ENCODE measurements at regions not wholly inside any gene's neighbourhood (a gene's known extent, or its start where the extent isn't known, plus 50 kb on each side); places are given as distances from the start of the nearest gene placed in this dataset.

GRCh38 chr5:14011089-14012020, 66.9 kb upstream of the DNAH5 start (continued):
- TF ChIP-seq PHF5A (CRISPR knock-in tag; IDR thresholded peaks at IDR 0.05; ENCODE audit: low read depth, unreplicated experiment): no peak
- no peak for TF ChIP-seq ATRX (CRISPR knock-in tag; IDR thresholded peaks at IDR 0.05; ENCODE audit: borderline replicate concordance)
- no peak for TF ChIP-seq ZNF850 (CRISPR knock-in tag; conservative IDR thresholded peaks at IDR 0.05)
- TF ChIP-seq PITX1 (CRISPR knock-in tag; IDR thresholded peaks at IDR 0.05): no peak
- no peak for TF ChIP-seq MEF2D (CRISPR knock-in tag; IDR thresholded peaks at IDR 0.05)
- TF ChIP-seq ZNF33A (CRISPR knock-in tag; IDR thresholded peaks at IDR 0.05; ENCODE audit: borderline replicate concordance): no peak
- no peak for TF ChIP-seq ZNF205 (CRISPR knock-in tag; IDR thresholded peaks at IDR 0.05)
- TF ChIP-seq NCOA1 (CRISPR knock-in tag; IDR thresholded peaks at IDR 0.05): no peak
- TF ChIP-seq KAT2B (IDR thresholded peaks at IDR 0.05; ENCODE audit: borderline replicate concordance, low read depth, low read length): no peak
- peak; percentile 89; the same call in 1 of the 2 replicates for TF ChIP-seq KDM5B (CRISPR knock-in tag; IDR thresholded peaks at IDR 0.05; ENCODE audit: borderline replicate concordance)
- no peak for TF ChIP-seq THAP7 (CRISPR knock-in tag; IDR thresholded peaks at IDR 0.05)
- TF ChIP-seq ZNF18 (CRISPR knock-in tag; IDR thresholded peaks at IDR 0.05; ENCODE audit: insufficient replicate concordance): no peak
- peak; percentile 78 for TF ChIP-seq ZFY (CRISPR knock-in tag; IDR thresholded peaks at IDR 0.05)
- no peak for TF ChIP-seq GTF2F1 (IDR thresholded peaks at IDR 0.05; ENCODE audit: low read length)
- TF ChIP-seq WIZ (CRISPR knock-in tag; IDR thresholded peaks at IDR 0.05): peak; percentile 61; the same call in 1 of the 2 replicates
- no peak; the same call in 1 of the 2 replicates for TF ChIP-seq MTA1 (CRISPR knock-in tag; IDR thresholded peaks at IDR 0.05; ENCODE audit: borderline replicate concordance)
- no peak for TF ChIP-seq ELF1 (CRISPR knock-in tag; IDR thresholded peaks at IDR 0.05)
- TF ChIP-seq BCL3 (CRISPR knock-in tag; IDR thresholded peaks at IDR 0.05): peak; percentile 83
- TF ChIP-seq ZBTB25 (CRISPR knock-in tag; IDR thresholded peaks at IDR 0.05): peak; percentile 37; the same call in 1 of the 2 replicates
- peak; percentile 77; the same call in 1 of the 2 replicates for TF ChIP-seq POGK (CRISPR knock-in tag; conservative IDR thresholded peaks at IDR 0.05)
- TF ChIP-seq ZNF44 (CRISPR knock-in tag; IDR thresholded peaks at IDR 0.05): no peak

Measured in HepG2 (cell line).